OCI-LY7 (cell line): ENCODE measurements at regions not wholly inside any gene's neighbourhood (a gene's known extent, or its start where the extent isn't known, plus 50 kb on each side); places are given as distances from the start of the nearest gene placed in this dataset.

Experiments used
- CTCF ChIP-seq: fragments of 200-600 bp; sonication (generic); conservative IDR thresholded peaks from 2 replicates; pipeline ENCODE4 v1.5.1; 2014; ENCODE audit warnings: mild to moderate bottlenecking, antibody characterized with exemption, low read length, moderate library complexity, mixed read lengths
- EZH2phosphoT487 ChIP-seq: fragments of 200-600 bp; sonication (generic); IDR thresholded peaks from 2 replicates; pipeline ENCODE4 v1.6.1; 2018; ENCODE audit warnings: low read depth, borderline replicate concordance, mild to moderate bottlenecking, mixed run types, antibody characterized with exemption, low read length, moderate library complexity, mixed read lengths

DNA sequence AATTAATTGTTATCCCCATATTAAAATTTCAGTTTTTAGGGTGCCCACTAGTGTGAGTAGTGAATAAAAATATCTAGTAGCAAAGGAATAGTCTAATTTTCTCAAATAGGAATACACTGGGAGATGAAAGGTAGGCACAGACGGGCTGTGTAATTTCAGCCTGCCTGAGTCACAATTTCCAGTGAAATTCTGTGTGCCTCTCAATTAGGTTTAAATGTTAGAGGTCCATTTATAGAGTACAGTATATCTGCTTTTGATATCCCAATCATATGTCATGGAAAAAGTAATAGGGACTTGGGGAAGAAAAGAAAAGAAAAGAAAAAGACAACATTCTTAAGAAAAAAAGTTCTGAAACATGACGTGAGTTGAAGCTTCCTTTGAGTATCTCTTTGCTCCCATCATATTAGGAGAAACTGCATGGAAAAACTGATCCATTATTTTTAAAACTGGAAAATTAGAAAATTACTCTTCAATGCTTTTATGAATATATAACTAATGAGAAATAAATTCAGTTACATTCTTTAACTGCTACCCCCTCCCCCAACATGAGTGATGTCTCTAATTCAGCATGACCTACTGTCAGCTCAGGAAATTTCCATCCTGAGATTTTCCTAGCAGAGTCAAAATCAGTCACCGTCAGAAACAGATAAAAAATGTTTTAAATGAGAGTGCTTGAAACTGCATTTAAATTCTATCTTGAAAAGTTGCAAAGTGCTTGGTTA, 473.8 kb upstream of the HSF2 start:
- TF ChIP-seq EZH2phosphoT487 (no peak), CTCF (no peak)
